Fibroblast of pulmonary artery (primary cell): ENCODE measurements at regions not wholly inside any gene's neighbourhood (a gene's known extent, or its start where the extent isn't known, plus 50 kb on each side); places are given as distances from the start of the nearest gene placed in this dataset.

Experiments used
- DNase-seq: peaks from one replicate; pipeline ENCODE4 v3.0.0-alpha.2; 2010; ENCODE audit warnings: low read depth
- H3K4me3 ChIP-seq: replicated peaks from 2 replicates; pipeline ENCODE4 v1.5.1; 2011; ENCODE audit warnings: low read depth, mild to moderate bottlenecking, control low read depth, low read length, moderate library complexity
- CTCF ChIP-seq: IDR thresholded peaks from 2 replicates; pipeline ENCODE4 v1.5.1; 2011; ENCODE audit warnings: mild to moderate bottlenecking, control low read depth, low read length, inconsistent platforms; ENCODE audit errors: missing control alignments

GRCh38 chr5:174790906-174791305, 66.5 kb downstream of the MSX2 start:
- no peak for DNase-seq
- no peak for TF ChIP-seq CTCF
- H3K4me3 ChIP-seq = no peak overlapping the region

GRCh38 chr5:174789596-174789995, 65.2 kb downstream of the MSX2 start:
- no peak for DNase-seq
- TF ChIP-seq CTCF = no peak

GRCh38 chr5:174785120-174785680, 60.8 kb downstream of the MSX2 start:
- DNase-seq = no peak
- no peak for TF ChIP-seq CTCF
- H3K4me3 ChIP-seq = no peak overlapping the region

More at GRCh38 chr5:174789596-174789995, 65.2 kb downstream of the MSX2 start:
- H3K4me3 ChIP-seq = no peak overlapping the region
